ENCODE measurements at regions not wholly inside any gene's neighbourhood (a gene's known extent, or its start where the extent isn't known, plus 50 kb on each side); places are given as distances from the start of the nearest gene placed in this dataset.

- TF ChIP-seq EZH2 (IDR thresholded peaks at IDR 0.05; ENCODE audit: borderline replicate concordance), result no peak
- no peak for TF ChIP-seq CTCF (IDR thresholded peaks at IDR 0.05; ENCODE audit: poor library complexity)
Observed at GRCh38 chr10:8513155-8514147, 459.0 kb downstream of the GATA3 start.
